Astrocyte (in vitro differentiated cells and primary cell): ENCODE measurements at regions not wholly inside any gene's neighbourhood (a gene's known extent, or its start where the extent isn't known, plus 50 kb on each side); places are given as distances from the start of the nearest gene placed in this dataset.

Experiments used
- CTCF ChIP-seq: IDR thresholded peaks from 2 replicates; pipeline ENCODE4 v1.5.1; 2011; ENCODE audit warnings: low read depth, mild to moderate bottlenecking, inconsistent platforms, low read length, moderate library complexity; ENCODE audit not compliant: insufficient read depth
- EZH2 ChIP-seq: IDR thresholded peaks from 2 replicates; pipeline ENCODE4 v1.6.1; 2012; ENCODE audit warnings: mild to moderate bottlenecking, low read length, inconsistent platforms; ENCODE audit not compliant: insufficient read depth

GRCh38 chr10:57867241-57867640, 400.5 kb downstream of the IPMK start:
- TF ChIP-seq CTCF = no peak
- no peak for TF ChIP-seq EZH2
